ENCODE measurements at regions not wholly inside any gene's neighbourhood (a gene's known extent, or its start where the extent isn't known, plus 50 kb on each side); places are given as distances from the start of the nearest gene placed in this dataset.

- TF ChIP-seq ZNF565 (CRISPR knock-in tag; conservative IDR thresholded peaks at IDR 0.05; ENCODE audit: low read depth) (no peak), ZC3H10 (CRISPR knock-in tag; IDR thresholded peaks at IDR 0.05) (no peak), CREB5 (CRISPR knock-in tag; IDR thresholded peaks at IDR 0.05; ENCODE audit: low read depth) (no peak), CSRNP3 (CRISPR knock-in tag; IDR thresholded peaks at IDR 0.05) (no peak), ESRRG (CRISPR knock-in tag; IDR thresholded peaks at IDR 0.05) (no peak), PATZ1 (CRISPR knock-in tag; IDR thresholded peaks at IDR 0.05; ENCODE audit: borderline replicate concordance) (no peak), SNAI2 (CRISPR knock-in tag; IDR thresholded peaks at IDR 0.05) (no peak), ZFP3 (CRISPR knock-in tag; IDR thresholded peaks at IDR 0.05) (no peak), ZFP30 (CRISPR knock-in tag; IDR thresholded peaks at IDR 0.05) (no peak), RARB (CRISPR knock-in tag; IDR thresholded peaks at IDR 0.05) (no peak), TSHZ2 (CRISPR knock-in tag; IDR thresholded peaks at IDR 0.05) (no peak)
Observed at GRCh38 chr19:31610018-31610417, 260.8 kb upstream of the TSHZ3 start.
